NOMO-1 treated with dmso at 0.1 percent for 144 hours (cell line): ENCODE measurements at regions not wholly inside any gene's neighbourhood (a gene's known extent, or its start where the extent isn't known, plus 50 kb on each side); places are given as distances from the start of the nearest gene placed in this dataset.

Experiments used
- DNase-seq: peaks from one replicate; lab custom pipeline; 2025; ENCODE audit not compliant: unreplicated experiment; lab: John Stamatoyannopoulos, UW

DNA sequence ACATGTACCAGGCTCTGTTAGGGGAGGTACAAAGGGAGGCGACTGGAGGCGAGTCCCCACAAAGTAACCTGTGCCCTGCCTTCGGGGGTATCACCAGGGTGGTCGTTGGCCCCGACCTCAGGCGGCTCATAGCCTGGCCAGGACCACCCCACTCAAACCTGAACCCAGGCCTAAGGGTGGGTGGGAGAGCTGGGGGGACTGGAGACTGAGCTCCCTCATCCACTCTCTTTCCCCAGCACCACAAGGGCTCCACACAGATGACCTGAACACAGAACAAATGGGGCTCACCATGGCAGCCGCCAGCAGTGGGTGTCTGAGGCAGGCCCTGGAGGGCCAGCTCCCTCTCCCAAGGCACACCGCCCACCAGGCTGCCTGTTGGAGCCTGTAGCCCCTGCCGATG lies 120.6 kb upstream of the TNRC6C start:
- no peak for DNase-seq

DNA sequence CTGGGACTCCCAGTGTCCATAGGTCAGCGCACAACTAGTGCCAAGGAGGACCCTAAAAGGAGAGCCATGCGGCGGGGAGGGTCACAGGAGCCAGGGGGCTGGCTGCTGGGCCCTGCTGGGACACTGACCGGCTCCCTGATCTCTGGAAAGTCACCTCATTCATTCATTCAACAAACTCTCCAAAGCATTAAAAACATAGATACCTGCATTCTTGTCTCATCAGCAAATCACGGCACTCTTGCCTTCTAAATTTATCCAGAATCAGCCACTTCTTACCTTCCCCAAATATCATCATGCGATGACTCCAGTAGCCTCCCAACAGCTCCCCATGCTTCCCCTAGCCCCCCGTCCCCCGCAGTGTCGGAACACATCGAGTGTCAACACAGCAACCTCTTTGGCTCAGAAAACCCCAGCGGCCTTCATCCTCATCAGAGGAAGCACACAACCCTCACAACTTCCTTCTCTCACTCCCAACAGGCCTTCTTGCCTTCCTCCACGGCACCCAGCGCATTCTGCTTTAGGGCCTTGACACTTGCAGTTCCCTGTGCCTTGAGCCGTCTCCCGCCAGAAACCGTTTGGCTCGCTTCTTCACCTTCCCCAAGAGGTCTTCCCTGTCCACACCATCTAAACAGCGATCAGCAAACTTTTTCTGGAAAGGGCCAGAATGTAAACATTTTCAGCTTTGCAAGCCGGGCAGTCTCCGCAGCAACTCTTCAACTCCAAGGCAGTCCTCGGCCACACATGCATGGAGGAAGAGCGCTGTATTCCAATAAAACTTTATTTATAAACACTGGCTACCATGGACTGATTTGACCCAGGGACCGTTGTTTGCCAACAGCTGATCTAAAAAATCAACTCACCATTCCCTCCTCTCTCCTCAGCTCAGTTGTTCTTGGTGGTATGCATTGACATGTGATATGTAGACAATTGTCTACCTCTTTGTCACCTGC lies 119.5 kb upstream of the TNRC6C start:
- DNase-seq, result no peak

DNA sequence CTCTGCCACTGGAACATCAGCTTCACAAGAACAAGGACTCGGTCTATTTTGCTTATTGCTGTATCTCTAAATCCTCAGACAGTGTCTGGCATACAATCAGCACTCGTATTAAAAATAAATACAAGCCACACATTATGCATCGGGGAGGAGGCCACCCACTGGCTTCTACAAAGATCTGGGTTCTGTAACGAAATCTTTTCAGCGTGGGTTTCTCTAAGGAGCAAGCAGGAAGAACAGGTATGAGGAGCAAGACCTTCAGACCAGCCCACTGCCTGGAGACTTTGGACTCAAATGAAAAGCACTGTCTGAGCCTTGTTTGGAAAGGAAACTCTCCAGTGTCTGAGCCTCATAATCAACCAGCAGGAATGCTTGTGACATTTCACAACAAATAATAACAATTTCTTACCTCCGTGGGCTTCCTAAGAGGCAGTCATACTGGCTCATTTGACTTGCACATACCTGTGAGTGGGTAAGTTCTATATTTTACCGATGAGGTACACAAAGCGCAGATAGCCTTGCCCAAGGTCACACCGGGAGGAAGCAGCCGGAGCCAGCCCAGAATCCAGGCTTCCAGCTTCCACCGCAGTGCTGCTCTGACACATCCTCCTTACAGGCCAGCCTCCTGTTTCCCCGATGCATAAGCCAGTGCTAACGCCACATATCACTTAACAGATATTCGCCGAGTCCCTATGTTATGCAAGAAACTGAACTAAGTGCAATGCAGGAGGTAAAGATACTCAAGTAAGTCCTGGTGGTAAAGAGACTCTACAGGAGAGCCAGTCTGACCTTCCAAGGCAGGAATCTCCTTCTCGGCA lies 118.6 kb upstream of the TNRC6C start:
- no peak for DNase-seq

DNA sequence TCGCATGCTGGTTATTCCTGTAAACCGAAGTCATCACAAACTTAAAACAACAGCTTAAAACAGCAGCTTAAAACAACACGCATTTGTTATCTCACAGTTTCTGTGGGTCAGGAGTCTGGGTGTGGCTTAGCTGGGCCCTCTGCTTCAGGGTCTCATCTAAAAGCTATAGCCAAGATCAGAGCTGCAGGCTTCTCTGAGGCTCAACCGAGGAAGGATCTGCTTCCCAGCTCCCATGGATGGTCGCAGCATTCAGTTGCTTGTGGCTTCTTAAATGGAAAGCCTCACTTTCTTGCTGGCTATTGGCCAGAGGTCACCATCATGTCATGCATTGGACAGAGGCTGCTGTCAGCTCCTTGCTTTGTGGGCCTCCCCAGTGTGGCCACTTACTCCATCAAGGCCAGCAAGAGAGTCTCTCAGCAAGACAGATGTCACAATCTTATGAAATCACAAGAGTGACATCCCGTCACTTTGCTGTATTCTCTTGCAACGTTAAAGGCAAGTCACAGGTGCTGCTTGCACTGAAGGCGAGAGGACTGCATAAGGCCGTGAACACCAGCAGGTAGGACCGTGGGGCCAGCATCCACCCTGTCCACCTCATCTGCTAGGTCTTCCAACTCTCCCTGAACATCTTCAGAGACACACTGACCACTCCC lies 117.9 kb upstream of the TNRC6C start:
- DNase-seq, result no peak

DNA sequence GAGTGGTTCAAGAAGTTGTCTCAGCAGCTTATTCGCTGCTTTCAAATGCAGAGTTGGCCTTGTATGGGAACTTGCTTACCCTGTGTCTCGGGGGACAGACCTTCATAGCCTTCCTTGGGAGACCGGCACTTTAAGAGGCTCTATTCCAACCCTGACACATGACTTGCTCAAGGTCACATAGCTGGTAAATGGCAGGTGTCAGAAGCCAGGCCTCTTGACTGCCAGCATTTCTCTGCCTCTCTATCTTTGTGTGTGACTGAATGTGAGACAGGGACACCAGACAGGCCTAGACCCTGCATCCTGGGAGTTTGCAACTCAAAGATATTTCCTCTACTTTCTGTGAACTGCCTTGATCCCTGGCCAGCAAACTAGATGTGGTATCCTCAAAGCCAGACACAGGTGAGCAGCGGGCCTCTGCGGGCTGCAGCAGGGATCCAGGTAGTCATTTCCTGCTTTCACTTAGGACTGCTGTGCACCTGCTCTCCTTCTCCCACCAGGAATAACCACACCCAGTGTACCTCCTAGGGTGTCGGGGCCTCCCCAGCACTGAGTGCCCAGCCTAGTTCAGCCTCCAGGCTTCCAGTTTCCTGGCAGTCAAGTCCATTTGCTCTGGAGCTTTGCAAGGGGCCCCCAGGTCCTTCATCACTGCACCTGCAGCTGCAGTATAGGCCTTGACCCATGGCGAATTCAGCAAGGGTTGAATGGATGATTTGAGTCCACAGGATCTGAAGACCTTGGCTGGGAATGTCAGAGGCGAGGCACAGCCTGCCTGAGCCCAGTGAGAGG lies 116.6 kb upstream of the TNRC6C start:
- DNase-seq, result no peak

DNA sequence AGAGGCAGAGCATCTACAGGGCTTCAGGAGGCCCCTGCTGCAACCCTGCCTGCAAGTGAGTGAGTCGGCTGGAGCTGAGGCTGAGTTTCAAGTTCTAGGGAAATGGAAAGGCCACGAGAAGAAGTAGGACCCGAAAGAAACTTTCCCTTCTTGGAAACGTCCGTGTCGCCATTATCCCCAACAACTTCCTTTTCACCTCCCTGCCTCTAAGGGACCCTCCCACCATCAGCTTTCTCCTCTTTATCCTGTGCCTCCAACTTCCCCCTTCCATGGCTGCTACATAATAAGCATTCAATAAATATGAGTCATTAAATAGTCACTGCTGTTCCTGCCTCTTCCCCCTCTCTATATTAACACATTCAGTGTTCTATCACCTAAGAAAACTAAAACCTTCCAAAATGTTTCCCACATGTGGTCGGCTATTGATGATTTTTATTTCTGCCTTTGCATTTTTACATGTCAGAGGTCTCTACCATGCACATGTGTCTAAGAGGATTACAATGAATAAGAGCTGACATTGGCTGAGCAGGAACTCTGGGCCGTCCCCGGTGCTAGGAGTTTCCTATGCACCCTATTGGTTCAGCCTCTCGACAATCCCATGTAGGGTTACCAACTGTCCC lies 115.9 kb upstream of the TNRC6C start:
- peak; percentile 21 for DNase-seq

DNA sequence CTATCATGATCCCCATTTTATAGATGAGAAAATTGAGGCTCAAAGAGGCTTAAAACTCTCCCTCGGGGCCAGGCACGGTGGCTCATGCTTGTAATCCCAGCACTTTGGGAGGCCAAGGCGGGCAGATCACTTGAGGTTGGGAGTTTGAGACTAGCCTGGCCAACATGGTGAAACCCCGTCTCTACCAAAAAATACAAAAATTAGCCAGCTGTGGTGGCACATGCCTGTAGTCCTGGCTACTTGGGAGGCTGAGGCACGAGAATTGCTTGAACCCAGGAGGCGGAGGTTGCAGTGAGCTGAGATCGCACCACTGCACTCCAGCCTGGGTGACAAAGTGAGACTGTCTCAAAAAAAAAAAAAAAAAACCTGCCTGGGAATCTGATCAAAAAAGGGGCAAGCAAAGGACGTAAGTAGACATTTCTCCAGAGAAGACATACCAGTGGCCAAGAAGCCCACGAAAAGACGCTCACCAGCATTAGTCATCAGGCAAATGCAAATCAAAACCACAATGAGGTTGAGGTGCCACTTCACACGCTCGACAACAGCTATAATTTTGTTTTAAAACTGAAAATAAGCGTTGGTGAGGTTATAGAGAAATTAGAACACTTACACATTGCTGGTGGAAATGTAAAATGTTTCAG lies 115.1 kb upstream of the TNRC6C start:
- DNase-seq, result peak; percentile 27

DNA sequence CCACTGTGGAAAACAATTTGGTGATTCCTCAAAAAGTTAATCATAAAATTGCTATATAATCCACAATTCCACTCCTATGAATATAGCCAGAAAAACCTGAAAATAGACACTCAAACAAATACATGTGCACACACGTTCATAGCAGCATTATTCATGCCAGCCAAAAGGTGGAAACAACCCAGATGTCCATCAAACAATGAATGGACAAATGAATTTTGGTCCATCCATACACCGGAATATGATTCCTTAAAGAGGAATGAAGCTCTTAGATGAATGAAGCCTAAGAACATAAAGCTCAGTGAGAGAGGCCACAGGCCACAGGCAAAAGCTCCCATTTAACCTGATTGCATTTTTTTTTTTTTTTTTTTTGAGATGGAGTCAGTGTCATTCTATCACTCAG lies 114.6 kb upstream of the TNRC6C start:
- no peak for DNase-seq

DNA sequence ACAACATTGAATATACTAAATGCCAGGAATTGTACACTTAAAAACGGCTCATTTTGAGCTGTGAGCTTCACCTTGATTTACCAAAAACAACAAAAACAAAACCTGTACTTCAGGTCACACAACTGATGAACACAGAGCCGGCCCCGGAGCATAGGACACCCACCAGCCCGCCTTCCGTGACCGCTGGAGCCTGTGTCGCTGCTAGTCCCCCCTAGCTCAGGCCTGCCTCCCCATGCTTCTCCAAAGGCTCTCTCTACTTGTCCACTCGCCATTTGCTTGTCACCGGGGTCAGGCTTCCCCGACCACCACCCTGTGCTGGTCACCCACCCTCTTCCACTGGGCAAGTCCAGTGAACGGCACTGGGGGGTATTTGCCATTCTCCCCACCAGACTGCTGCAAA lies 113.8 kb upstream of the TNRC6C start:
- no peak for DNase-seq

DNA sequence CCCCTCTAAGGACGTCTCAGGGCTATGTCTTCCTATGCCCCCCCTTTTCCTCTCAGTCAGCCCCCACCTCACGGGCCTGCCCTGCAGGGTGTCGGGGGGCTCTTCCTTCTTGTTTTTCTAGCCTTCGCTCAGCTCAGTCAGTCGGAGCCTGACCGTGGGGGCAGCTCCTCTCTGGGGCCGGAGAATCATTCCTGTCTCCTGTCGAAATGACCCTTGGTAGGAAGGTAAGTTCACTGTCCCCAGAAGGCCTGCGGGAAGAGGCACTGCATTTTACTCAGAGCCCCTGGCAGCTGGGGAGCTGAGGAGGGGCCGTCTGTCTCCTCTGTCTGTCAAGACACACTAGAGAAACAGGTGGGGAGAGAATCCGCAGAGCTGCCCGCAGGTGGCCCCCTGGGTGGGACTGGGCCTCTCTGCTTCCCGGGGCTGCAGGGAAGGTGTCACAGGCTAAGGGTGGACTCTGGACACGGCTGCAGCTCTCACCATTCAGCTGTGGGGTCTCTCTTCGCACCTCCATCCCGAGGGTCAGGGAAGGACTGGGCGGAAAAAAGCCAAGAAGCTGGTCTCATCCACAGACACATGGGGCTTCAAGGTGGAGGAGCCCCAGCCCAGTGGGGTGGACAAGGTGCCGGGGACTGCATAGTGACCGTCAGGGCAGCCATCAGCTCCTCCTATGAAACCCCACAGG lies 112.8 kb upstream of the TNRC6C start:
- no peak for DNase-seq

DNA sequence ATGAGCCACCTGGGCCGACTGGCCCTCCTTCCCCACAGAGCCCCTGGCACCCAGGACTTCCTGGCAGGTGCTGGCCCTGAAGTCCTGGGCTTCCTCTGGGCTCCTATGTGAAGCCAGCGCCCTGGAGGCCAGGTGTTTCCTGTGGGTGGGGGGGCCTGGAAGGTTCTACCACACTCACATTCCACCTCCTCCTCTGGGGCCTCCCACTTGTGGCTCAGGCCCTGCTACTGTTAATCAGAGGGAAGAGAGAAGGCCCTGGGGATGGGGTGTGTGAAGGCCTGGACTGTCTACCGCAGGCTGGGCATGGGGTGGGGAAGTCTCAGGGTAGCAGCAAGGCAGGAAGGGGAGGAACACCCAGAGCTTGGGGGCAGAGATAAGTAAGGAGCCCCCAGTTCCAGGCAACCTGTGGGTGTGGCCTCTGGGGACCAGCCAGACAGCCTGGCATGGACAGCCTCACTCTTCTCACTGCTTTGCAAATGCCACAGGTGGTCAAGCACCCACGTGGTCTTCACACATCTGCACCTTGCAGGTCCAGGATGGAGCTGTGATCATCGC lies 111.9 kb upstream of the TNRC6C start:
- DNase-seq, result no peak

DNA sequence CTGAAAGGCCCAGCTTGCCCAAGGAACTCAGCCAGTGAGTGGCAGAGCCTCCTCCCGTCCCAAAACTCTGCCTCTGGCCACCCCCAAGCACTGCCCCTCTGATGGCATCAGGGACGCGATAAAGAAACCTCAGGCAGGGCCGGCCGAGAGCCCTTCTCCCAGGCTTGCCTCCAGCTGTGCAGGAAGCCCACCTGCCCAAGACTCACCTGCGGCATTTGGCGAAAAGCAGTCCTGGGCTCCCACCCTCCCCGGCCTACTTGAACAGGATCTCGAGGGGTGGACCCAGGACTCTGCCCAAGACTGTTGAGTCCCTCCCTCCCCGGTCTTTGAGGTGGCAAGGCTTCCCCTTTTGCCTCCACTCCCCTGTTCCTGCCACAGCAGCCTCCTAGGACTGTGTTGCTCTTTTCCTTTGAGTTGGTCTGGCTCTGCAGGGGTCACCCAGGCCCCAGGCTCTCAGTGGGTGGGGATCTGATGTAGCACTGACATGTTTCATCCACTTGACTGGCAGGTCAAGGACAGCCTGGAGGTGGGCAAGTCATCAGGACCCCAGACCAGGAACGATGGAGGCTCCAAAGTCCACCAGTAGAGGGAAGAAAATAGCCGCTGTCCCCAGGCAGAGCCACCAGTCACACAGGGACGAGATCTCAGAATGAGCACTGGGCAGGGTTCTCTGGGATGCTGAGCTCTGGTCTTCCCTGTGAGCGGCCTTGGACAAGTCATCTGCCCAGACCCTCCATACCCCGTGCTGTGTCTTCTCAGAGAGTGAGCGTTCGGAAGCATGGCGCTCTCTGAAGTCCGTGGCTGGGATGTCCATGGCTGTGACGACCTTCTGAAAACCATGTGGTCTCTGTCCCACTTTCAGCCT lies 111.0 kb upstream of the TNRC6C start:
- DNase-seq, result no peak

DNA sequence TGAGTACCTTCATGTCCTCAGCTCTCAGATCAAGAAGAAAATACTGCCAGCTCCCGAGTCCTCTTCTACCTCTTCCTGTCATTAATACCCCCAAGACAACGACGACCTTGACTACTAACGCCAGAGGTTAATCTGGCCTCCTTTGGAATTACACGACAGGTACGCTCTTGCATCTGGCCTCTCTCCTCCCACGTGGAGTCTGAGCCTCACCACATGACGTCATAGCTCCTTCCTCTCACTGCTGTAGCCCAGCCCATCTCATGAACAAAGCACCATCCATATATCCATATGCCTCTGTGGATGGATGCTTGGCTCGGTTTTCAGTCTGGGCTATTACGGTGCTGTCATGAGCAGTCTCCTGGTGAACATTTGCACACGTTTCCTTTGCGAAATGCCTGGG lies 110.2 kb upstream of the TNRC6C start:
- DNase-seq, result no peak

DNA sequence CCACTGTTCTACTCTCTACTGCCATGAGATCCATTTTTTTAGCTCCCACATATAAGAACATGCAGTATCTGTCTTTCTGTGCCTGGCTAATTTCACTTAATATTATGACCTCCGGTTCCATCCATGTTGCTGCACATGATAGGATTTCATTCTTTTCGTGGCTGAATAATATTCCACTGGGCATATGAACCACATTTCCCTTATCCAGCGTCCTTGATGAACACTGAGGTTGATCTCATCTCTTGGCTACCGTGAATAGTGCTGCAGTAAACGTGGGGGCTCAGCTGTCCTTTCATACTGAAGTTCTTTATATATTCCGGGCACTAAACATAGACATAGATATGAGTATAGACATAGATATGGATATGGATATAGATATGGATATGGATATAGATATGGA lies 109.3 kb upstream of the TNRC6C start:
- DNase-seq, result no peak

DNA sequence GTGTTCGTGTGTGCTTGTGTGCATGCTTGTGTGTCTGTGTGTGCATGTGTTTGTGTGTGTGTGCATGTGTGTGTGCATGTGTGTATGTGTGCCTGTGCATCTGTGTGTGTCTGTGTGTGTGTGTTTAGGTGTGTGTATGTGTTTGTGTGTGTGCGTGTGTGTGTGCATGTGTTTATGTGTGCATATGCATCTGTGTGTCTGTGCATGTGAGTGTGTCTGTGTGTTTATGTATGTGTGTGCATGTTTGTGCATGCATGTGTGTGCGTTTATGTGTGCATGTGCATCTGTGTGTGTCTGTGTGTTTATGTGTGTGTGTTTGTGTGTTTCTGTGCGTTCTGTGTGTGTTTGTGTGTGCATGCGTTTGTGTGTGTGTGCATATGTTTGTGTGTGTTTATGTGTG lies 106.6 kb upstream of the TNRC6C start:
- no peak for DNase-seq

DNA sequence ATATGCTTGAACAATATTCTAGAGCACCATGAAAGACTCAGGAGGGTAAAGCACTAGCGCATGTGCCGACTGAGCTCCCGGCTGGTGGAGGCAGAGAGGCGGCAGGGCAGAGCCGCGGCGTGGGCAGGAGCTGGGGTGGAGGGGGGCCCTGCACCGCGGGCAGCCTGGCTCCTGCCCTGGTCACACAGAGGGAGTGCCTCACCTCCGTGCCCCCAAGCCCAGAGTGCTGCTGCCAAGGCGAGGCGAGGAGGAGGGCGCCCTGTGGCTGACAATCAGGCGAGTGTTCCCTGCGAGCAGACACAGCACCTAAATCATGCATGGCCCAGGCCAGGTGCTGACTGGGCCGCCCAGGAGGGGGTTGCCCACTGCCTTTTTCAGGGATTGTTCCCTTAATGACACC lies 105.8 kb upstream of the TNRC6C start:
- DNase-seq, result no peak

DNA sequence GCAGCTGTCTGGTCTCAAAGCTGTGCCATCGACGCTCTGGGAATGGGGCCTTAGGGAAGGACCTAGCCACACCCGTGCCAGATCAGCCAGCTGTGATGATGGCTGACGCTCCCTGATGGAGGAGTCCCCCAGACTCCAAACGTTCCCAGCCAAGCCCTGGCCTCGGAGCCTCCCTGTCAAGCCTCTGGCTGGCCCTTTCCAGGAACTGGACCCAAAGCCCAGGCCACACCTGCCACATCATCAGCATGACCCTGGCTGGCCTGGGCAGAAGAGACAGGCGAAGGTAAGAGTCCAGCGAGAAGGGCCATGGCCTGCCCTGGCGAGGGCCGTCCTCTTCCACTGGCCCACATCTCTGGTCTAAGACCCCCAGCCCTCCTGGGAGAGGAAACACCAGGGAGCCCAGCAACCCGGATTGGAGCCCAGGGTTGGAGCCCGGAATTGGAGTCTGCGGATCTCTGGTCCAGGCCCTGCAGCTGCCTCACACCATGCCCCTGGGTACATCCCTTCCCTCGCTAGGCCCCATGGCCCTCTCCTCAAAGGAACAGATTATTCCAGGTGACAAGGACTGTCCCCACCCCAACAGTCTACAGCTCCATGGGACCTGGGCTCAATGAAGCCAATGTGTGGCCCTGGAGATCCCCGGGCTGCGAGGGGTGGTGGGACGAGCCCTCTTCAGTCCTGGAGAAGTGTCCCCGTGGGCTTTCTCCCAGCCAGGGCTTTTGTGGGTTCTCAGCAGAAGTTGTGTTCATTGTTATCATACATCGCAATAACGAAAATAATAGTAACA lies 105.1 kb upstream of the TNRC6C start:
- no peak for DNase-seq
